Kidney tubule cell (primary cell): ENCODE measurements at regions not wholly inside any gene's neighbourhood (a gene's known extent, or its start where the extent isn't known, plus 50 kb on each side); places are given as distances from the start of the nearest gene placed in this dataset.

Experiments
- DNase-seq: peaks from one replicate; pipeline ENCODE4 v3.0.0-alpha.2; 2018; ENCODE audit warnings: low spot score

GRCh38 chr5:99129768-99130501 lies 201.1 kb upstream of the CHD1 start:
- peak; percentile 52 for DNase-seq

GRCh38 chr5:99122976-99123375 lies 194.2 kb upstream of the CHD1 start:
- DNase-seq: peak; percentile 64

DNA sequence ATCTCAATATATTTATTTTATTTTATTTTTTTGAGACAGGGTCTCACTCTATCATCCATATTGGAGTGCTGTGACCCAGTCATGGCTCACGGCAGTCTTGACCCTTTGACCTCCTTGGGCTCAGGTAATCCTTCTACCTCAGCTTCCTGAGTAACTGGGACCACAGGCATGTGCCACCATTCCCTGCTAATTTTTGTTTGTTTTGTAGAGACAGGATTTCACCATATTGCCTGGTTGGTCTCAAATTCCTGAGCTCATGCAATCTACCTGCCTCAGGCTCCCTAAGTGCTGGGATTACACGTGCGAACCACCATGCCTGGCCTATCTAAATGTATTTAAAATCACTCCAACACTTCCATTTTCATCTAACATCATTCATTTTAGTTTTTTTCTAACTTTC lies 190.5 kb upstream of the CHD1 start:
- DNase-seq: no peak

DNA sequence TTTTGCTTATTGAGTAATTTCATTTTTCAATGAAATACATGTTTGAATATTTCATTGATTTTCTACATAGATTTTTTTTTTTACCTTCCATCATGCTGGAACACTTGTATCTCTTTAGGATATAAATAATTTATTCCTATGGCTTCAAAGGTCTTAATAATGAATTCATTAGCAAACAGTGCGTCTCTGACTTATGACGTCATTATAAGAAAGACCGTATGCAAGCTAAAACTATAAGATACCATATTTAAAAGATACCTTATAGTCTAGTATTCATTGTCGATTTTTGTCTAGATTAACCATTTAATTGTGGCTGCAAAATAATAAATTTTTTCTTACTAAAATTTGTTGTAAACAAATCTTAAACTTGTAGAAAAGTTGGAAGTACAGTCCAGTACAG lies 187.7 kb upstream of the CHD1 start:
- no peak for DNase-seq

DNA sequence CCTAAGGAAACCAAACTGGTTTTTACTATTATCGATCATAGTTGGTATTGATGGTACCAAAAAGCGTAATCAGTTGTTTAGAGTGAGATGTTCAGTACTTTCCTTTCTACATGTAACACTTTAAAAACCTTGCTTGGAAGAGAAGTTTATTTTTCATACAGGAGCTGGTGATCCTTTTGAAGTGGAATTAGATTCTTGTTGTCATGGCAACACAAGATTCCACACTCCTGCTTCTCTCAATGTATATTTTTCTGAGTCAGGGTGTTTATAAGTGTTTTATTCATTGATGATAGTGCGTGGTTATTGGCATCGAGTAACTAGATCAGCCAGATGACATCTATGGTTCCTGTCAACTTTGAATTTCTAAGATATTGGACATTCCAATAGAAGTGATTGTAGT lies 181.1 kb upstream of the CHD1 start:
- DNase-seq: no peak

GRCh38 chr5:99105216-99105615 lies 176.4 kb upstream of the CHD1 start:
- no peak for DNase-seq

DNA sequence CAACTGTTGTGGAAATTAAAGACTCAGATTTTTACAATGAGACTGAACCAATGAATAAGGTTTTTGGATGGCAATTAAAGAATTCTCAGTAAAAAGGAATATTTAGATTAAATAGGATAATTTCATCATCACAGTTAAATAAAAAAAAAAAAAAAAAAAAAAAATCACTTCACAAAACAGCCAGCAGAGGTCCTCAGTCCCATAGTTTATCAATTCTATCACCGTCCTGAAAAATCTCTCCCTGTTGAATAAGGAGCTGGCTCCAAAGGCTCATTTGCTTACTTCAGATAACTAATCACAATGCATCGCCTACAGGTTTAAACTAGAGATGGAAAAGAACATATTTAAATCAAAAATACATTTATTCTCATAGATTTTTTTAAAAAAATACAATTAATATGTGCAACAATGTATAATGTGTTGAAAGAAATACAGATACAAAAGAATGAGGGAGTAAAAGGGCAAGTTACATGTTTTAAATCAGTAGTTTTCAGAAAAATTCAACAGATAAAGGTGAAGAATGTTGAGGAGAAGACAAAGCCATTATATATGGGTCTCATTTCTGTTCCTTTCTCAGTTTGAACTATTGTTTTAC lies 175.8 kb upstream of the CHD1 start:
- DNase-seq: peak; percentile 46

GRCh38 chr5:99102073-99102697 lies 173.4 kb upstream of the CHD1 start:
- no peak for DNase-seq

- DNase-seq: no peak
Measured at GRCh38 chr5:99099691-99100090, 170.9 kb upstream of the CHD1 start.

- no peak for DNase-seq
Measured at GRCh38 chr5:99089822-99090549, 161.2 kb upstream of the CHD1 start.

DNA sequence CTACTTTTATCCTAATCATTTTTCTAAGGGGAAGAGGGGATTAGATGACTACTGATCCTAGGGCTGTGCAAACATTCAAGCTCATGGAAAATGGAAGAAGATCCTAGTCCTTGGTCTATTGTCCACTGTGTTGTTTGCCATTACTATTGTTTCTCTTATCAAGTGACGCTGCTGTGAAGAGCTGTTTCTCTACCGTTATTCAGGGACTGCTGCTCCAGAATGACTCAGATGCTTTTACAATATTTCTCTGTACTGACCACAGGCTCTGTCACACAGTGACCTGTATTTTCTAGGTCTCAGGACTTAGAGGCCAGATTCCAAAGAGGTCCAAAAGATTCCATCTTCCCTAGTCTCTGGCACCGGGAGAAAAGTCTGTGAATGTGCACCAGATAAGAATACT lies 159.5 kb upstream of the CHD1 start:
- no peak for DNase-seq

DNA sequence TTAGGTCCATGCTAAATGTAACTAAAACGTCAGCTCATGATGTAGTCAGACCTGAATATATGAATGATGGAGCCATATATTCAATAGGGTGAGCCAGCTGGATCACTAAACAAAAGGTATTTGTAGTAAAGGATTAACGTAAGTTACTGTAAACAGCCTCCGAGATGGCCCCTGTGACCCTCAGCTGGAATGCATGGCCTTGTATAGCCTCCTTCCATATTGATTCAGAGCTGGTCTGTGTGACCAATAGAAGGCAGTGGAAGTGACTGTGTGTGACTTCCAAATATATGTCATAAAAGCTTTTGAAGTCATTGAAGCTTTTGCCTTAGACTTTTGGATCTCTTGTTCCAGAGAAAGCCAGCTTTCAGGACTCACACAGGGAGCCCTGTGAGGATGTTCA lies 154.4 kb upstream of the CHD1 start:
- DNase-seq: no peak

DNA sequence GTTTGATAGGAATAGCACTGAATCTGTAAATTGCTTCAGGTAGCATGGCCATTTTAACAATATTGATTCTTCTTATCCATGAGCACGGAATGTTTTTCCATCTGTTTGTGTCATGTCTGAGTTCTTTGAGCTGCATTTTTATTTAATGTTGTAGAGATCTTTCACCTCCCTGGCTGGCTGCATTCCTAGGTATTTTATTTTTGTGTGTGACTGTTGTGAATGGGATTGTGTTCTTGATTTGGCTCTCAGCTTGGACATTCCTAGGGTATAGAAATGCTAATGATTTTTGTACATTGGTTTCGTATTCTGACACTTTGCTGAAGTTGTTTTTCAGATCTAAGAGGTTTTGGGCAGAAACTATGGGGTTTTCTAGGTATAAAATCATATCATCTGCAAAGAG lies 152.9 kb upstream of the CHD1 start:
- DNase-seq: no peak

DNA sequence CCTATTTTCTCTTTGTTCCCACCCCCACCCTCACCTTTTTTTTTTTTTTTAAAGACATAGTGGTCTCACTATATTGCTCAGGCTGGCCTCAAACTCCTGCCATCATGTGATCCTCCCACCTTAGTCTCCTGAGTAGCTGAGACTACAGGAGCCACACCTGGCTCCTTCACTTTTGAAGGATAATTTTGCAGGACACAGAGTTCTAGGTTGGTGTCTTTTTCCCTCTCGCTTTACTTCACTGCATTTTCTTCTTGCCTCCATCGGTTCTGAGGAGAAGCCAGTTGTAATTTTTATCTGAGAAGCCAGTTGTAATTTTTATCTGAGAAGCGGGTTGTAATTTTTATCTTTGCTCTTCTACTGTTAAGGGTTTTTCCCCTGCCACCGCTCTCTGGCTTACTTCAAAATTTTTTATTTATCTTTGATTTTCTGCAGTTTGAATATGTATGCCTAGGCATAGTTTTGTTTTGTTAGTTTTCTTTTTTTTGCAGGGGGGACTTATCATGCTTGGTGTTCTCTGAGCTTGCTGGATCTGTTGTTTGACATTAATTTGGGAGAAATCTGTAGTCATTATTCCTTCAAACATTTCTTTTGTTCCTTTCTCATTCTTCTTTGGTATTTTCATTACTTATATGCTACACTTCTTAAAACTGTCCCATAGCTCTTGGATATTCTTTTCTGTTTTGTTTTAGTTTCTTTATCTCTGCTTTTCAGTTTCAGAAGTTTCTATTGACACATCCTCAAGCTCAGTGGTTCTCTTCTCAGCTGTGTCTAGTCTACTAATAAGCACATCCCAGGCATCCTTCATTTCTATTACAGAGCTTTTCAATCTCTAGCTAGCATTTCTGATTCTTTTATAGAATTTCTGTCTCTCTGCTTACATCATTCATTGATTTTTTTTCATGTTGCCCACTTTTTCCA lies 148.2 kb upstream of the CHD1 start:
- no peak for DNase-seq

DNA sequence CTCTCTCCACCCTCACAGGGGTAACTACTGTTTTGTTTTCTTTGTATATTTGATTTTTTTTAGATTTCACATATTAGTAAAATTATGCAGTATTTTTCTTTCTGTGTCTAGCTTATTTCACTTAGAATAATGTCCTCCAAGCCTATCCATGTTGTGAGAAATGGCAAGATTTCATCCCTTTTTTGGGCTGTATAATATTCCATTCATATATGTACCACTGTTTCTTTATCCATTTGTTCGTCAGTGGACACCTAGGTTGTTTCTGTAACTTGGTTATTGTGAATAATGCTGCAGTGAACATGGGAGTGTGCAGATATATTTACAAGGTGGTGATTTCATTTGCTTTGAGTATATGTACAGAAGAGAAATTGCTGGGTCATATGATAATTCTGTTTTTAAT lies 144.0 kb upstream of the CHD1 start:
- DNase-seq: no peak

DNA sequence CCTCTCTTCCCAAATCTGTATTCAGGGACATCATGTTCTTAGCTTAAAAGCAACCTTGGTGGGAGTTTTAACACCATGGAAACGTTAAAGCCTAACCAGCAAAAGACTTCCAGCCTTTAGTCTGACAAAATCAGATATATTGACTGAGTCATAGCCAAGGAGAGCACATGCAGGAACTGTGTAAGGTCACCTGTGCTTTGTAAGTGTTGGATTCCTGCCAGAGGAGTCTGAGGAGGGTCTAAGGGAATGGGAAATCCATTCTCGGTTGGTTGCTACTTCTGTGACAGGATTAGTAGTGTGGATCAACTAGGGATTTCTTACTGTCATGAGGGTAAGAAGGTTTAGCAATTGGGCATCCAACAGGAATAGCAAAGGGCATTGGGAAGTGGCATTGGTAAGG lies 142.0 kb upstream of the CHD1 start:
- peak; percentile 26 for DNase-seq

DNA sequence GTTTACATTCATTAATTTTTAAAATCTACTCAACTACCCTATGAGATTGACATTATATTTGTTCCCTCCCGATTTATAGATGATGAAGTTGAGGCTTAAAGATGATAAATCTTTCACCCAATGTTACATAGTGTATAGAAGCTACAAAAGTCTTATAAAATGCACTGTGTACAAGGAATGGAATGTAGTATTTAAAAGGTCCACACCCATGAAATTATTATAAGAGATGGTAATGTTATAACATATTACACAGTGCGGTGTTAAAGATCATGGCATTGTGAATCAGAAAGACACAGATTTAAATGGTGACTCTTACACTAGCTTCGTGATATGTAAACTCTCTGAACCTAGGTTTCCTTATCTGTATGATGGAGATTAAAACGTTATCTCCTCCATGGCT lies 141.6 kb upstream of the CHD1 start:
- no peak for DNase-seq

DNA sequence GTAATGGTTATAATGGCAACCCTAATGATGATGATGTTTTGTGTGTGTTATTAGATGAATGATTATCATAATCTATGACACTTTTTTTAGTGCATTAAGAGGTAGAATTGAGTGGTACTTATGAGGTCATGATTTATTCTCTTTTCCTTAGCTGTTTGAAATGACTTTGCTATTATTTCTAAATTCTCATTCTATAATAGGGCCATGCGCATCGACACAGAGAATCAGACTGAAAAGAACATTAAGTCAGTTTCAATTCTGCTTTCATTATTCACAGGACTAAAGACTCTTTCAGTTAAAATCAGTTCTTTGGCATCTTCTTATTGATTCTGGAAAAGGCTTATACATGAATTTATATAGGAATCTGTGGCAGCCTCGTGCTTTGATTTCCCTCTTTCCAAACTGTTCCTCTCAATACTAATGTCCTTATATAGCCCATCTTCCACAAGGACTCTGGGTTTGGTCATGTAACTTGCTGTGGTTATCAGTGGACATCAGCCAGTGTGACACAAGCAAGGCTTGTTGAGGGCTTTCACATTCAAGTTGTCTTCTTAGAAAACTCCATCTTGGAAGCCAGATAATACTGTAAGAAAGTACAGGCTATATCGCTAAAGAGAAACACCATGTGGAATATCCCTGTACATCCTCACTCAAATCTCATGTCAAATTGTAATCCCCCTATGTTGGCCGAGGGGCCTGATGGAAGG lies 140.3 kb upstream of the CHD1 start:
- DNase-seq: no peak

DNA sequence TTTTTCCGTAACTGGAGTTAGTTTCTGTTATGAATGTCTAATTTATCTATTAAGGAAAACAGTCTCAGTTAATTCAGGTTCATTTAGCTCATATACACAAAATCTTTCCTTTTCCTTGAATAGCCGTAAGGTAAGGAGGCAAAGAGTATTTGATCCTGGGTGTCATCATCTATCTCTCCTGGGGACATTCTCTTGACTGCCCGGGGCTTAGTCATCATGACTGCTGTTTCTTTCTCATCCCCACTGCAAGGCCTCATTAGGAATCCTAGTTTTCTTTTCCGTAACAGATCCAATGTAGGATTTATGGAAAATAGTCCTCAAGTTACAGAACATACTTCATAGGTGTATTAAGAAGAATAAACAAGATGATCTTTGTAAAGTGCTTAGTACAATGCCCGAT lies 134.9 kb upstream of the CHD1 start:
- peak; percentile 42 for DNase-seq

DNA sequence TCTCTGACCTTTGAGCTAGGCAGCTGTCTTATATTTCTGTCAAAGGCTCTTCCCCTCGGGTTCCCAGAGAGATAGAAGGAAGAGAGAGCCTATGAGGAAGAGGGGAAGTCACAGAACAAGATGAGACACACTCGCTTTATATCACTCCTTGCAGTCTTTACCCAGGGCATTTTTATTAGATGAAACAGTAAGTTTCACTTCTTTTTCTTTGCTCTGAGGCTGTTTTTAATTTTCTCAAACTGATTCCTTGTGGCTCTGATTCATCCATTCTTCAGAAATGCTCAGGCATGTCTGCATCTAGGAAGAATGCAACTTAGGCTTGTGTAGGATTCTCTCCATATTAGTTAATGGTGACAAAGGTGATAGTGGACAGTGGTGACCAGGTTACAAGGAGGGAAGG lies 132.9 kb upstream of the CHD1 start:
- DNase-seq: peak; percentile 81

DNA sequence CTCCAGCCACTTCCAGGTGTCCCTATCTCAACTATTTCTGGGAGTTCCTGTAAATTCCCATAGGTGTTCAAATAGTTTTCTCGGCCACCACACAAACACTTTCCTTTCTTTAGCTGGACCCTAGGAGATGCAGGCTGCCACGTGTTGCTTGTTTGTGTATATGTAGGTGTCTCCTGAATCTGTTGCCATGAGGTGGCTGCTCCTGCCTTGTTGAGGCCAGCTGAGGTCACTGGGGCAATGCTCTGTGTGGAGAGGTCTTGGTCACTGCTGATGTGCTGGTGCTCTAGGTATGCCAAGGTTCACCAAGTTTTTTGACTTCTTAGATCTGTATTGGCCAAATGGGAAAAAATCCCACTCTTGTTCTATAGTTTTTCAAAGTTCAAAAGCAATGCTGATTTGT lies 132.5 kb upstream of the CHD1 start:
- peak; percentile 80 for DNase-seq
